ENCODE measurements at regions not wholly inside any gene's neighbourhood (a gene's known extent, or its start where the extent isn't known, plus 50 kb on each side); places are given as distances from the start of the nearest gene placed in this dataset.

DNA sequence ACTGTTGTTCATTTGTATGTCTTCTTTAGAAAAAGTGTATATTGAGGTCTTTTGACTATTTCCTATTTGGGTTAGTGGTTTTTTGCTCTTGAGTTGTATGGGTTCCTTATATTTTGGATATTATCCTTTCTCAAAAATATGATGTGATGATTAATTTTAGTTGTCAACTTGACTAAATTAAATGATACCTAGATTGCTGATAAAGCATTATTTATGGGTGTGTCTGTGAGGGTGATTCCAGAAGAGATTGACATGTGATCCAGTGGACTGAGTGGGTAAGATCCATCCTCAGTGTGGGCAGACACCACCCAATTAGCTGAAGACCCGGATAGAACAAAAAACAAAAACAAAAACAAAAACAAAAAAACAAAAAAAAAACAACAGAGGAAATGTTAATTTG lies 115.1 kb upstream of the KIF2A start:
- TF ChIP-seq FOS (IDR thresholded peaks at IDR 0.05; ENCODE audit: borderline replicate concordance, insufficient read depth, low read length): no peak
- TF ChIP-seq POLR2A (IDR thresholded peaks at IDR 0.05; ENCODE audit: low read depth, low read length): no peak
- TF ChIP-seq POLR2AphosphoS5 (IDR thresholded peaks at IDR 0.05; ENCODE audit: insufficient read depth, low read depth, low read length): no peak
- TF ChIP-seq, protein P1, sequence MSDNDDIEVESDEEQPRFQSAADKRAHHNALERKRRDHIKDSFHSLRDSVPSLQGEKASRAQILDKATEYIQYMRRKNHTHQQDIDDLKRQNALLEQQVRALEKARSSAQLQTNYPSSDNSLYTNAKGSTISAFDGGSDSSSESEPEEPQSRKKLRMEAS (IDR thresholded peaks at IDR 0.05; ENCODE audit: insufficient read depth, insufficient read length): no peak
- TF ChIP-seq, protein P2, sequence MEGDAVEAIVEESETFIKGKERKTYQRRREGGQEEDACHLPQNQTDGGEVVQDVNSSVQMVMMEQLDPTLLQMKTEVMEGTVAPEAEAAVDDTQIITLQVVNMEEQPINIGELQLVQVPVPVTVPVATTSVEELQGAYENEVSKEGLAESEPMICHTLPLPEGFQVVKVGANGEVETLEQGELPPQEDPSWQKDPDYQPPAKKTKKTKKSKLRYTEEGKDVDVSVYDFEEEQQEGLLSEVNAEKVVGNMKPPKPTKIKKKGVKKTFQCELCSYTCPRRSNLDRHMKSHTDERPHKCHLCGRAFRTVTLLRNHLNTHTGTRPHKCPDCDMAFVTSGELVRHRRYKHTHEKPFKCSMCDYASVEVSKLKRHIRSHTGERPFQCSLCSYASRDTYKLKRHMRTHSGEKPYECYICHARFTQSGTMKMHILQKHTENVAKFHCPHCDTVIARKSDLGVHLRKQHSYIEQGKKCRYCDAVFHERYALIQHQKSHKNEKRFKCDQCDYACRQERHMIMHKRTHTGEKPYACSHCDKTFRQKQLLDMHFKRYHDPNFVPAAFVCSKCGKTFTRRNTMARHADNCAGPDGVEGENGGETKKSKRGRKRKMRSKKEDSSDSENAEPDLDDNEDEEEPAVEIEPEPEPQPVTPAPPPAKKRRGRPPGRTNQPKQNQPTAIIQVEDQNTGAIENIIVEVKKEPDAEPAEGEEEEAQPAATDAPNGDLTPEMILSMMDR (IDR thresholded peaks at IDR 0.05; ENCODE audit: extremely low read depth in 1 of 2, insufficient read depth in 1 of 2, low read depth in 1 of 2, low read length in 2 of 2): no peak
- no peak for TF ChIP-seq JUN (IDR thresholded peaks at IDR 0.05; ENCODE audit: borderline replicate concordance, insufficient read depth, insufficient read length, low read depth)
- TF ChIP-seq EZH2 (IDR thresholded peaks at IDR 0.05; ENCODE audit: borderline replicate concordance, low read depth, low read length, severe bottlenecking): no peak
- TF ChIP-seq MYC (IDR thresholded peaks at IDR 0.05; ENCODE audit: low read depth, low read length): no peak
- no peak for TF ChIP-seq GATA2 (IDR thresholded peaks at IDR 0.05; ENCODE audit: insufficient read depth, insufficient read length, low read depth, low read length)
- Histone ChIP-seq H4K20me1 (replicated peaks; ENCODE audit: control insufficient read depth, extremely low read depth, insufficient read depth, low read length) (no peaks in the 10 kb centered on the region), H2AFZ (ENCODE audit: low read depth, low read length) (no peak overlapping the region), H3K9ac (replicated peaks; ENCODE audit: extremely low read depth, insufficient read depth, low read length) (no peak overlapping the region), H3K27ac (ENCODE audit: insufficient read depth, low read depth, low read length) (no peak overlapping the region), H3K4me3 (replicated peaks in 1 of 3; ENCODE audit: insufficient read depth in 1 of 3, low read depth in 1 of 3, low read length in 3 of 3) (no peak overlapping the region), H3K79me2 (ENCODE audit: control insufficient read depth, insufficient read depth, low read length) (no peaks in the 10 kb centered on the region), H3K9me1 (replicated peaks; ENCODE audit: control insufficient read depth, extremely low read depth, insufficient read depth, low read length) (no peaks in the 10 kb centered on the region), H3K36me3 (ENCODE audit: control insufficient read depth in 2 of 2, extremely low read depth in 1 of 2, insufficient read depth in 2 of 2, low read length in 2 of 2) (no peaks in the 10 kb centered on the region), H3K9me3 (replicated peaks; ENCODE audit: control insufficient read depth, insufficient read depth, low read length) (no peaks in the 10 kb centered on the region), H3K4me2 (ENCODE audit: insufficient read depth, low read length) (no peak overlapping the region), H3K27me3 (ENCODE audit: control insufficient read depth in 2 of 2, insufficient read depth in 2 of 2, low read length in 2 of 2) (no peaks in the 10 kb centered on the region), H3K4me1 (ENCODE audit: control insufficient read depth, extremely low read depth, insufficient read depth, low read length) (no peaks in the 10 kb centered on the region)
- no TSS peak for BruUV-seq (replicated peaks)
- DNase-seq (ENCODE audit: low read depth, low spot score): no peak
- dilution Hi-C loops (cut with MboI; ENCODE audit: extremely low pct_ligation_motif_present, low sequenced_read_pairs) (no loop called here), intact Hi-C loops (cut with micrococcal nuclease) (no loop called here)
- CTCF ChIA-PET: interaction anchor here (0.6 kb wide), 1 partner anchor 65 kb away, joined by 3 read pairs; no protein-coding TSS in a partner anchor
- no peak for FAIRE-seq
- POLR2A ChIA-PET: no interaction called here
